Lower lobe of right lung (tissue), 2 donors: ENCODE measurements at regions not wholly inside any gene's neighbourhood (a gene's known extent, or its start where the extent isn't known, plus 50 kb on each side); places are given as distances from the start of the nearest gene placed in this dataset.

Source experiments
- ATAC-seq, 2 donors: fragments of 200-7000 bp; cut with Tn5 transposase; one replicate each; pipeline ENCODE4 v1.9.1; 2020 to 2022; ENCODE audit warnings: mild to moderate bottlenecking in 2 of 2, moderate library complexity in 2 of 2
- DNase-seq: peaks from one replicate; pipeline ENCODE4 v3.0.0-alpha.2; 2020
- H3K27ac ChIP-seq: fragments of 200-600 bp; one replicate; pipeline ENCODE4 v1.8.0; 2022
- H3K27me3 ChIP-seq: fragments of 200-600 bp; one replicate; pipeline ENCODE4 v1.8.0; 2022; ENCODE audit warnings: low read depth
- H3K36me3 ChIP-seq: fragments of 200-600 bp; one replicate; pipeline ENCODE4 v1.8.0; 2022; ENCODE audit warnings: mild to moderate bottlenecking
- H3K4me1 ChIP-seq: fragments of 200-600 bp; one replicate; pipeline ENCODE4 v1.8.0; 2022
- H3K4me3 ChIP-seq: fragments of 200-600 bp; one replicate; pipeline ENCODE4 v1.8.0; 2022; ENCODE audit warnings: mild to moderate bottlenecking
- H3K9me3 ChIP-seq: fragments of 200-600 bp; one replicate; pipeline ENCODE4 v1.8.0; 2022
- intact Hi-C: fragments of 100-400 bp; cut with DNase I; formaldehyde crosslinking; loops from one replicate; pipeline ENCODE4 v1.11.0; 2022
- TF ChIP-seq, protein P1 (sequence below): fragments of 200-600 bp; IDR thresholded peaks from one replicate; pipeline ENCODE4 v1.8.0; 2022; ENCODE audit warnings: antibody characterized with exemption, mild to moderate bottlenecking
- donor health status: DM: no; HTN: yes; CAD: no; lungs with severe emphysema.

DNA sequence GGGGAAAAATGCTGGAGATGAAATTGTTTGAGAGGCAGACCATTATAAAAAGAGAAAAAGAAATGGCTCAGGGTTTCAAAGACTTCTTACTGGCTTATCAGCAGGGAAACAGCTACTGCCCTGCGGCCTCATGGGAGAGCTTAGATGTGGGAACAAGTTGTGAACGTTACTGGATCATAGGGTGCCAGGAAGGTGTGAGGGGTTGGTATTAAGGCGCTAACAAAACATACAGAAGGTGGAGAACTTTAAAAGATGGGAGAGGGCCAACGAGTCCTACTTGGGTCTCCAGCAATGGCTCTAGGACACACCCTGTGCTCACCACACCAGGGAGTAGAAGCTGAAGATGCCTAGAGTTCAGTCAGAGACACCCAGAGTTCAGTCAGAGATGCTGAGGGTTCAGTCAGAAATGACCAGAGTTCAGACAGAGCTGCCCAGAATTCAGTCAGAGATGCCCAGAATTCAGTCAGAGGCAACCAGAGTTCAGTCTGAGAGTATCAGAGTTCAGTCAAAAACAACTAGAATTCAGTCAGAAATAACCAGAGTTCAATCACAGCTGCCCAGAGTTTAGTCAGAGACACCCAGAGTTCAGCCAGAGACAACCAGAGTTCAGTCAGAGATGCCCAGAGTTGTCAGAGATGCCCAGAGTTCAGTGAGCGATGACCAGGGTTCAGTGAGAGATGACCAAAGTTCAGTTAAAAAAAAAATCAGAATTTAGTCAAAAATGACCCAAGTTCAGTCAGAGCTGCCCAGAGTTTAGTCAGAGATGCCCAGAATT is 1103.6 kb downstream of the BCL11B start:
- TF ChIP-seq, protein P1, sequence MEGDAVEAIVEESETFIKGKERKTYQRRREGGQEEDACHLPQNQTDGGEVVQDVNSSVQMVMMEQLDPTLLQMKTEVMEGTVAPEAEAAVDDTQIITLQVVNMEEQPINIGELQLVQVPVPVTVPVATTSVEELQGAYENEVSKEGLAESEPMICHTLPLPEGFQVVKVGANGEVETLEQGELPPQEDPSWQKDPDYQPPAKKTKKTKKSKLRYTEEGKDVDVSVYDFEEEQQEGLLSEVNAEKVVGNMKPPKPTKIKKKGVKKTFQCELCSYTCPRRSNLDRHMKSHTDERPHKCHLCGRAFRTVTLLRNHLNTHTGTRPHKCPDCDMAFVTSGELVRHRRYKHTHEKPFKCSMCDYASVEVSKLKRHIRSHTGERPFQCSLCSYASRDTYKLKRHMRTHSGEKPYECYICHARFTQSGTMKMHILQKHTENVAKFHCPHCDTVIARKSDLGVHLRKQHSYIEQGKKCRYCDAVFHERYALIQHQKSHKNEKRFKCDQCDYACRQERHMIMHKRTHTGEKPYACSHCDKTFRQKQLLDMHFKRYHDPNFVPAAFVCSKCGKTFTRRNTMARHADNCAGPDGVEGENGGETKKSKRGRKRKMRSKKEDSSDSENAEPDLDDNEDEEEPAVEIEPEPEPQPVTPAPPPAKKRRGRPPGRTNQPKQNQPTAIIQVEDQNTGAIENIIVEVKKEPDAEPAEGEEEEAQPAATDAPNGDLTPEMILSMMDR: no peak
- Histone ChIP-seq H3K36me3 (no peaks in the 10 kb centered on the region), H3K9me3 (no peaks in the 10 kb centered on the region), H3K27me3 (no peaks in the 10 kb centered on the region), H3K4me1 (no peaks in the 10 kb centered on the region), H3K27ac (no peak overlapping the region), H3K4me3 (no peak overlapping the region)
- ATAC-seq (no peak), DNase-seq (no peak)
- intact Hi-C loops: no loop called here

DNA sequence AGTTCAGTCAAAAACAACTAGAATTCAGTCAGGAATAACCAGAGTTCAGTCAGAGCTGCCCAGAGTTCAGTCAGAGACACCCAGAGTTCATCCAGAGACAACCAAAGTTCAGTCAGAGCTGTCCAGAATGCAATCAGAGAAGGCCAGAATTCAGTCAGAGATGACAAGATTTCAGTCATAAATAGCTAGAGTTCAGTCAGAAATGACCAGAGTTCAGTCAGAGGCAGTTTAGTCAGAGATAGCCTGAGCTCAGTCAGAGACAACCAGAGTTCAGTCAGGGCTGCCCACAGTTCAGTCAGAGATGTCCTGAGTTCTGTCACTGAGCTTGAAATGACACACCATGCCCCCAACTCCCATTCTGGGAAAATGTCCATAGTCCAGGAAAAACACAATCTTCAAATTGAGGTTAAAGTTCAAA is 1102.8 kb downstream of the BCL11B start:
- Histone ChIP-seq H3K9me3 (no peaks in the 10 kb centered on the region), H3K4me1 (no peaks in the 10 kb centered on the region), H3K4me3 (no peak overlapping the region), H3K36me3 (no peaks in the 10 kb centered on the region), H3K27me3 (no peaks in the 10 kb centered on the region), H3K27ac (no peak overlapping the region)
- intact Hi-C loops: no loop called here
- DNase-seq: no peak
- no peak for ATAC-seq
- TF ChIP-seq, protein P1: no peak

DNA sequence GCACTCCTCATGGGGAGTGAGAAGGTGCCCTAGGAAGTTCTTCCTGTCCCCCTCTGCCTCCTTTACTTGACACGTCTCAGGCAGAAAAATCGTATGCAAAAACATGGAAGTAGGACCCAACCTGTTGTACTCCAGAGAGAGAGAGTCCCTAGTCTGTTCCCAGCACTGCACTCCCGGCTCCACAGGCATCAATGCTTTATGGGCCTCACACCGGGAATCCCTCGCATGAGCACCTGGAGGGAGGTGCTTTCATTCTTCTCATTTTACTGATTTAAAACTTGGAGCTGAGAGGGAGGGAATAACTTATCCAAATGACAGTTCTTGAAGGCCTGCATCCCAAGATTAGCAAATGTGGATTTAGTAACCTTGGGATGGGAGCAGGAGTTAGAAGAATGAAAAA is 1101.4 kb downstream of the BCL11B start:
- Histone ChIP-seq H3K4me1 (no peaks in the 10 kb centered on the region), H3K27ac (no peak overlapping the region), H3K36me3 (no peaks in the 10 kb centered on the region), H3K4me3 (no peak overlapping the region), H3K27me3 (no peaks in the 10 kb centered on the region), H3K9me3 (no peaks in the 10 kb centered on the region)
- ATAC-seq (no peak), DNase-seq (no peak)
- TF ChIP-seq, protein P1: no peak
- intact Hi-C loops: no loop called here

DNA sequence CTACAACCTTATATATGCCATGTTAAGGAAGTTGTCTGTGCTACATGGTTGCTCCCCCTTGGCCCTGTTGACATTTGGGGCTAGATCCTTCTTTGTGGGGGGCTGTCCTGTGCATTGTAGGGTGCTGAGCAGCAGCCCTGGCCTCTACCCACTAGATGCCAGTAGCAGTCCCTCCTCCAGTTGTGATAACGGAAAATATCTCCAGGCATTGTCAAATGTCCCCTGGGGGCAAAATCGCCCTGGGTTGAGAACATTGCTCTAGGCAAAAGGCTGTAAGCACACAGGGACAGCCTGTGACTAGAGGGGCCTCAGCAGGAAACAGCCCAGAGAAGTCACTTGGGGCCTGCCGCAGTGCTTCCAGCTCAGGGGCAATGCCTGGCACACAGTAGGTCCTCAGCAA is 1100.3 kb downstream of the BCL11B start:
- no peak for DNase-seq
- no peaks in the 10 kb centered on the region for H3K9me3 ChIP-seq
- no peaks in the 10 kb centered on the region for H3K27me3 ChIP-seq
- H3K27ac ChIP-seq: no peak overlapping the region
- H3K36me3 ChIP-seq: no peaks in the 10 kb centered on the region
- no peaks in the 10 kb centered on the region for H3K4me1 ChIP-seq
- no peak for ATAC-seq
- intact Hi-C loops: no loop called here
- H3K4me3 ChIP-seq: no peak overlapping the region
- TF ChIP-seq, protein P1: no peak

DNA sequence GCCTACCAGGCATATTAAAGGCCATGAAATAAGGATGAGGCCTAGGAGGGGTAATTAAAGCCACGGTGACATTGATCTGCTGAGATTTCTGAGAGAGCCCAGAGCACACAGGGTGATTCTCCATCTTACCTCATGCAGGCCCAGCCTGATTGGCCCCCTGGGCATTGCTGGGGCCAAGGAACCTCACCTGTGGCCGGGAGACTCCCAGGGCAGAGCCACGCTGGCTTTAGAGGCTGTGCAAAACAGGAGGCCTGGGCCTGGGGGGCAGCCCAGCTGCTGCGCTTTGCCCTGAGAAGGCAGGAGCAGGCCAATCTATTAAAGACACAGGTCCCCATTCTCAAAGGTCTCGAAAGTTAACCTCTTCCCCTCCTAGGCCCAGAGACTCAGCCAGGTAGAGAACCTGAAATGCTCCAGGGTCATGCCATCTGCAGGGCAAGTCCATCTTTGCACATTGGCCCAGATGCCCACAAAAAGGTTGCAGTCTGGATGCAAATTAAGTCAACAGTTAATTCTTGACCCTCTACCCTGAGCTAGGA is 1099.7 kb downstream of the BCL11B start:
- intact Hi-C loops: no loop called here
- DNase-seq (no peak), ATAC-seq (no peak)
- TF ChIP-seq, protein P1: no peak
- Histone ChIP-seq H3K27me3 (no peaks in the 10 kb centered on the region), H3K9me3 (no peaks in the 10 kb centered on the region), H3K4me3 (no peak overlapping the region), H3K4me1 (no peaks in the 10 kb centered on the region), H3K27ac (no peak overlapping the region), H3K36me3 (no peaks in the 10 kb centered on the region)
